Endothelial cell (in vitro differentiated cells): ENCODE measurements at regions not wholly inside any gene's neighbourhood (a gene's known extent, or its start where the extent isn't known, plus 50 kb on each side); places are given as distances from the start of the nearest gene placed in this dataset.

ENCODE experiments used
- DNase-seq: peaks from one replicate; pipeline ENCODE4 v3.0.0; 2021; ENCODE audit warnings: low spot score
- H3K27ac Mint-ChIP-seq: one replicate; pipeline ENCODE4 v1.8.0; 2021; ENCODE audit warnings: mixed read lengths, inconsistent platforms; ENCODE audit not compliant: unreplicated experiment
- H3K27me3 Mint-ChIP-seq: one replicate; pipeline ENCODE4 v1.8.0; 2021; ENCODE audit warnings: mild to moderate bottlenecking, moderate library complexity, mixed read lengths, inconsistent platforms; ENCODE audit not compliant: unreplicated experiment
- H3K36me3 Mint-ChIP-seq: one replicate; pipeline ENCODE4 v1.8.0; 2021; ENCODE audit warnings: mild to moderate bottlenecking, low read depth, mixed read lengths, inconsistent platforms; ENCODE audit not compliant: unreplicated experiment
- H3K4me1 Mint-ChIP-seq: one replicate; pipeline ENCODE4 v1.8.0; 2021; ENCODE audit warnings: mild to moderate bottlenecking, mixed read lengths, inconsistent platforms; ENCODE audit not compliant: unreplicated experiment
- H3K4me3 Mint-ChIP-seq: one replicate; pipeline ENCODE4 v1.8.0; 2021; ENCODE audit warnings: mild to moderate bottlenecking, mixed read lengths, inconsistent platforms; ENCODE audit not compliant: unreplicated experiment
- H3K9me3 Mint-ChIP-seq: one replicate; pipeline ENCODE4 v1.8.0; 2021; ENCODE audit warnings: mixed read lengths, inconsistent platforms; ENCODE audit not compliant: unreplicated experiment
- TF ChIP-seq, protein P1 (sequence below): fragments of 200-600 bp; sonication (generic); IDR thresholded peaks from one replicate; pipeline ENCODE4 v1.5.0; 2021; ENCODE audit warnings: antibody characterized with exemption; ENCODE audit not compliant: unreplicated experiment

DNA sequence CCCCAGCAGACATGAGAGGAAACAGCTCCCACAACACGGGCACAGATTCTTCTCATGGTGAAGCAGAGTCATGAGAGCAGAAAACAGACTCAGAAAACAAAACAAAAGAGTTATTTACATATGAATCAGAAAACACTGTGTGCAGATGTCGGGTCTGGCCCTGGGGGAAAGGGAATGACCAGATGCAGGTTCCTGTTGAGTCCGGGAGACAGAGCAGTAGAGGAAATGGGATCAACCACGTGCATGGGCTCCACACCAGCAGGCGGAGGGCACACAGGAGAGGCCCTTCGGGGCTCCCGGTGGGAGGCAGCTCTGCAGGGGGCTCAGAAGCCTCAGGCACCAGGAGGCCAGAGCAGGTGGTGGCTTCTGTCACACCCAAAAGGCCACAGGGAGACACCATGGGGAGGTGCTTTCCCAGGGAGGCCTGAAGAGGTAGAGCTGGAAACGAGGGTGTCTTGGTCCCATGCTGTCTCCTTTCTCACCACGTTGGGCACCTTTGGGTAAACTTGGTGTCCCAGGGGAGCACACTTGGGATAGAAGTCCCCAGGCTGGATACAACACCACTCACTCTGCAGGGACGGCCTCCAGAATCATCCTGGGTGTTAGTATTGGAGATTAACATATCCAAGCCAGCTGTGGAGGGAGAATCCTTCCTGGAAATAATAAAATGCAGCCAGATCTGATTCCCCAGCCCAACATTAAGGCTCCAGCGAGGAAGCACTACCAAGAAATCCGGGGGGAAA, 764.7 kb downstream of the BRD1 start:
- TF ChIP-seq, protein P1, sequence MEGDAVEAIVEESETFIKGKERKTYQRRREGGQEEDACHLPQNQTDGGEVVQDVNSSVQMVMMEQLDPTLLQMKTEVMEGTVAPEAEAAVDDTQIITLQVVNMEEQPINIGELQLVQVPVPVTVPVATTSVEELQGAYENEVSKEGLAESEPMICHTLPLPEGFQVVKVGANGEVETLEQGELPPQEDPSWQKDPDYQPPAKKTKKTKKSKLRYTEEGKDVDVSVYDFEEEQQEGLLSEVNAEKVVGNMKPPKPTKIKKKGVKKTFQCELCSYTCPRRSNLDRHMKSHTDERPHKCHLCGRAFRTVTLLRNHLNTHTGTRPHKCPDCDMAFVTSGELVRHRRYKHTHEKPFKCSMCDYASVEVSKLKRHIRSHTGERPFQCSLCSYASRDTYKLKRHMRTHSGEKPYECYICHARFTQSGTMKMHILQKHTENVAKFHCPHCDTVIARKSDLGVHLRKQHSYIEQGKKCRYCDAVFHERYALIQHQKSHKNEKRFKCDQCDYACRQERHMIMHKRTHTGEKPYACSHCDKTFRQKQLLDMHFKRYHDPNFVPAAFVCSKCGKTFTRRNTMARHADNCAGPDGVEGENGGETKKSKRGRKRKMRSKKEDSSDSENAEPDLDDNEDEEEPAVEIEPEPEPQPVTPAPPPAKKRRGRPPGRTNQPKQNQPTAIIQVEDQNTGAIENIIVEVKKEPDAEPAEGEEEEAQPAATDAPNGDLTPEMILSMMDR = no peak
- H3K27ac Mint-ChIP-seq = no peak overlapping the region
- H3K27me3 Mint-ChIP-seq = peaks cover 8% of the 10 kb centered on the region
- H3K9me3 Mint-ChIP-seq = no peaks in the 10 kb centered on the region
- no peak for DNase-seq
- no peaks in the 10 kb centered on the region for H3K36me3 Mint-ChIP-seq
- peaks cover 4% of the 10 kb centered on the region for H3K4me1 Mint-ChIP-seq
- H3K4me3 Mint-ChIP-seq = no peak overlapping the region

DNA sequence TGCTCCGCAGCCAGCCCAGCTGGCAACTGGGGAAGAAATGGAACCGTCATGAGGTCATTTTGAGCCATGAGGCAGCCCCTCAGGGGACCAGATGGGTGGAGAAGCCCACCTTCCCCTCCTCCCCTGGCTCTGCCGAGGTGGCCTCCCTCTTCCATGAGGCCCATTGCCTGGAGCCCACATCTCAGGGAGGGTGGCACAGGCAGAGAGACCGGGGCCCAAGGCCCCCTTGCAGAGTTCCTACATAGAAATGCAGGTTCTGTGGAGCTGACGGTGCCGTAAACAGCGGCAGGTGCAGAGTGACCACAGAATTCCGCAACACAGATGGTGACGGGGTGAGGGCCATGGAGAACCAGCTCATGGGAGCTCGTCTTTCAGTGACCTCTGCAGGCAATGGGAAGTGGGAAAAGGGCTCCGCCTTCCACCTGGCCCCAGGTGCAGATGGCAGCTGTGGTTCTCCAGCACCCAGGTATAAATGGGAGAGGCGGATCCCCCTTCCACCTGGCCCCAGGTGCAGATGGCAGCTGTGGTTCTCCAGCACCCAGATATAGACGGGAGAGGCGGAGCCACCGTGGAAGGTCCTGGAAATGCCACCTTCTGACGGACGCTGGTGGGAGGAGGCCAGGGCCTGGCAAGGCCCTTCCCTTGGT, 765.4 kb downstream of the BRD1 start:
- Mint-ChIP-seq H3K36me3 (no peaks in the 10 kb centered on the region), H3K4me1 (peaks cover 4% of the 10 kb centered on the region), H3K27ac (no peak overlapping the region), H3K4me3 (no peak overlapping the region), H3K27me3 (peaks cover 7% of the 10 kb centered on the region), H3K9me3 (no peaks in the 10 kb centered on the region)
- TF ChIP-seq, protein P1 = no peak
- DNase-seq = no peak

DNA sequence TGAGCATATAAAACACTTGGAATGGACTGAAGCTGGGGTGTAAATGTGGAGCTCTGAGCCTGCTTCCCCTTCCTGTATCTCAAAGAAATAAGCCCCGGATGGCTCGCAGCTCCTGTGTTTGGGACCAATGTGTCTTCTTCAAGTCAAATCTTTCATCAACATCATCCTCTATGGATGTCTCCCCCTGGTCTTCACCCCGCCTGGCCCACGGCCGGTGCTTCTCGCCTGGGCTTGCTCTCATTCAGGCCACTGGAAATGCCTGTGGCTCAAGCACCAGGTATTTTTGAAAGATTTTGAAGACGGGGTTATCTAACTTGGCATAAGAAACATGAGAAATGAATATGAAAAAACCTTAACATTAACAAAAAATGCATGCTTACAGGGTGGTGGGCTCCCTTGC, 769.8 kb downstream of the BRD1 start:
- TF ChIP-seq, protein P1 = no peak
- no peak overlapping the region for H3K27ac Mint-ChIP-seq
- peaks cover 4% of the 10 kb centered on the region for H3K4me1 Mint-ChIP-seq
- no peak overlapping the region for H3K4me3 Mint-ChIP-seq
- H3K36me3 Mint-ChIP-seq = no peaks in the 10 kb centered on the region
- no peak for DNase-seq
- H3K9me3 Mint-ChIP-seq = no peaks in the 10 kb centered on the region
- peaks cover 5% of the 10 kb centered on the region for H3K27me3 Mint-ChIP-seq

DNA sequence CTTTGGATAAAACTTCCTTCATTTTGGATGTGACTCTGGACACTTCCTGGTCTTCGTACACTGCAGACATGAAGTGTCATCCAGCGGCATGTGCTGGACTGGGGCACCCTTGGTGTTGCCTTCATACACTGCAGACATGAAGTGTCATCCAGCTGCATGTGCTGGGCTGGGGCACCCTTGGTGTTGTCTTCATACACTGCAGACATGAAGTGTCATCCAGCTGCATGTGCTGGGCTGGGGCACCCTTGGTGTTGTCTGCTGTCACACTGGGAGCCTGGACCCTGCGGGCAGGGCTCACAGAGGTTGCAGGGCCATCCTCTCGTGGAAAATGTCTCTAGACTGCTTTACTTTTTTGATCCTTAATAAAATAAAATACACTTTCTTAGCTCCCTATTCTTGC, 771.4 kb downstream of the BRD1 start:
- H3K4me3 Mint-ChIP-seq = no peak overlapping the region
- no peak overlapping the region for H3K27ac Mint-ChIP-seq
- TF ChIP-seq, protein P1 = no peak
- no peaks in the 10 kb centered on the region for H3K4me1 Mint-ChIP-seq
- H3K27me3 Mint-ChIP-seq = peaks cover 5% of the 10 kb centered on the region
- no peak for DNase-seq
- no peaks in the 10 kb centered on the region for H3K36me3 Mint-ChIP-seq
- H3K9me3 Mint-ChIP-seq = no peaks in the 10 kb centered on the region

DNA sequence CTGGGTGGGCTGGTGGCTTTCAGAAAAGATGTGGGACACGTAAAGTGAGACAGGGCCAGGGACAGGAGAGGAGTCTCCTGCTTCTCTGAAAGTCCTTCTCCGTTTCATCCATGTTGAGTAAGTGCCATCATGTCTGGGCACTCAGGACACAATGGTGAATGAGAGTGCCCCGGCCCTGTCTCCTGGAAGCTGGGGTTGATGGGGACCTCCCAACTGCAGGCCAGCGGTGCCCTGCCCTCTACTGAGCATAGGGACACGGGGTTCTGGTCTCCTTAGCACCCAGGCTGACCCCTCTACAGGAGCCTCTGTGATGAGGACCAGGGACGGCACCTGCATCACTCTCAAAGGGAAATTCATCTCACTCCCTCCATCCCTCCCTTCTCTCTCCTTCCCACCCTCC, 772.3 kb downstream of the BRD1 start:
- TF ChIP-seq, protein P1 = no peak
- Mint-ChIP-seq H3K27me3 (peaks cover 3% of the 10 kb centered on the region), H3K27ac (no peak overlapping the region), H3K9me3 (no peaks in the 10 kb centered on the region), H3K36me3 (no peaks in the 10 kb centered on the region), H3K4me3 (no peak overlapping the region), H3K4me1 (no peaks in the 10 kb centered on the region)
- DNase-seq = no peak
